GM18861 (cell line): ENCODE measurements at regions not wholly inside any gene's neighbourhood (a gene's known extent, or its start where the extent isn't known, plus 50 kb on each side); places are given as distances from the start of the nearest gene placed in this dataset.

Experiments used
- ATAC-seq: cut with Tn5 transposase; IDR thresholded peaks from one replicate; pipeline ENCODE4 v1.9.1; 2021; ENCODE audit not compliant: unreplicated experiment

DNA sequence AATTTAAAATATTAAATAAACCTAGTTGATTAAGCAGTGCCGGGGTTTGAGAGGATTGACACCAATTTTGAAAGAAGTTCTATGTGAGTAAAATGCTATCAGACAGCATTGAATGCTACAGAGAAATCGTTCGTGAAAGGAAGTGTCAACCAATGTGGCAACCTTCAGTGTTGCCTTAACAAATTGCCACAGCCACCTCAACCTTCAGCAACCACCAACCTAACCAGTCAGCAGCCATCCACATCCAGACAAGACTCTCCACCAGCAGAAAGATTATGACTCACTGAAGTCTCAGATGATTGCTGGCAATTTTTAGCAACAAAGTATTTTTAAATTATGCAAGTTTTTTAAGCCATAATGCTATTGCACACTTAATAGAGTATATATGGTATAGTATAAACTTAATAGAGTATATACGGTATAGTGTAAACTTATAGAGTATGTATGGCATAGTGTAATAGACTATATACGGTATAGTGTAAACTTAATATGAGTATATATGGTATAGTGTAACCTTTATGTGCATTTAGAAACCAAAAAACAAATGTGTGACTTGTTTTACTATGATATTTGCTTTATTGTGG lies 65.3 kb upstream of the ID4 start:
- ATAC-seq: no peak

DNA sequence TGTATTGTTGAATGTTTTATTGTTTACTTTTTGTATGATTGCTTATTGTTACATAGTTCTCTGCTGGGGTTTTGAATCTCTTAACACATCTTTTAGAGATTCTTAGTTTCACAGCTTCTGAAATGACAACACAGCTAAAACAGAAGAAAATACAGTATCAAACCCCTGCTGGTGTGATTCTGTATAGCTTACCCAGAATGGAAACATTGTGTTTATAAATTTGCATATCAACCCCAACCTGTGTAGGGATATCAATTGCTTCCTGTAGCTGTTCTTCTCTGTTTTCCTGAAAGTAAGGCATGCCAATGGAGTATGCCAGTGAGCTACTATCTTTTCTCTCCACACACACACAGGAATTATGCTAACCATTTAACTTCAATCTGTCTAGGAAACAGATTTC lies 64.3 kb upstream of the ID4 start:
- no peak for ATAC-seq

DNA sequence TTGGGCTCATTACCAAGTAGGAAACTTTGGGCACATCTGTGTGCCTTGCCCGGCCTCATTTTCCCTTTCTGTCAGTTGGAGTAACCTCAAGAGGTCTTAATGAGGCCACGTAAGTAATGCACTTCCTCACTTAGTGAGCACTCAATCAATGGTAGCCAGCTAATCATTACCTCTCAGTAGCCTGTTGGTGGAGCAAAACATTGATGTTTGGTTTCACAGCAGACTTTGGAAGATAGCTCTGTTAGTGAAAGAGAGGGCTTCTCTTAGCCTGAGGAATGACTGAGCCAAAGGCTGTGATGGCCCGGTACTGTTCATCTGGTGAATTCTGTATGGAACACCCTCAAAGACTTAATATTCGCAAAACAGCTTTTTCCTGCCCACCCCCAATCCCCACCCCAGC lies 55.9 kb upstream of the ID4 start:
- ATAC-seq: no peak

DNA sequence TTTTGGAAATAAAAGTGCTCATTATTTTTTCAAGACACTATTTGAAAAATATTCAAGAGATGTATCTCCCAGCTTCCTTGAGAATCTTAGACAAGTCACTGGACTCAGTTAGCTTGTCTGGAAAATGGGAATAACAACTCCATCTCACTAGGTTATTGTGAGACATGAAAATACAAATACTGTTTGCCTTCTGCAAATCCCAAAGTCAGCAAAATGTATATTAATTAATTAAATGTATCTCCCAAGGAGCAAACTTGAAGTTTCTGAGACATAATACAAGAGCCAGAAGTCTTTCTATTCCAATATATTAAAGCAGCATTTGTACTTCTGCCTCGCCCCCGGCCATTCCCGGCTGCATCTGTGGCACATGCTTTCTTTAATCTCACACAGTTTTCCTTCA lies 54.6 kb upstream of the ID4 start:
- no peak for ATAC-seq
